ENCODE measurements at regions not wholly inside any gene's neighbourhood (a gene's known extent, or its start where the extent isn't known, plus 50 kb on each side); places are given as distances from the start of the nearest gene placed in this dataset.

- no peak for DNase-seq
These were observed 566.6 kb upstream of the DSEL start for GRCh38 chr18:68083131-68083530.

GRCh38 chr18:68072744-68073143 is 556.2 kb upstream of the DSEL start:
- no peak for DNase-seq

GRCh38 chr18:68060871-68061270 is 544.4 kb upstream of the DSEL start:
- DNase-seq = no peak

GRCh38 chr18:68056936-68057335 is 540.4 kb upstream of the DSEL start:
- no peak for DNase-seq

GRCh38 chr18:68054669-68055068 is 538.1 kb upstream of the DSEL start:
- DNase-seq = no peak

- DNase-seq = no peak
These were observed 536.8 kb upstream of the DSEL start for GRCh38 chr18:68053290-68053689.

- DNase-seq = no peak
These were observed 524.8 kb upstream of the DSEL start for GRCh38 chr18:68041327-68041726.

GRCh38 chr18:68040198-68040597 is 523.7 kb upstream of the DSEL start:
- no peak for DNase-seq

- no peak for DNase-seq
These were observed 519.4 kb upstream of the DSEL start for GRCh38 chr18:68035774-68036522.

GRCh38 chr18:68034296-68034695 is 517.8 kb upstream of the DSEL start:
- no peak for DNase-seq

GRCh38 chr18:68033466-68033865 is 516.9 kb upstream of the DSEL start:
- no peak for DNase-seq

- DNase-seq = no peak
These were observed 508.2 kb upstream of the DSEL start for GRCh38 chr18:68024716-68025115.

- no peak for DNase-seq
These were observed 500.9 kb upstream of the DSEL start for GRCh38 chr18:68017385-68017784.

GRCh38 chr18:67997496-67997895 is 481.0 kb upstream of the DSEL start:
- no peak for DNase-seq

- no peak for DNase-seq
These were observed 479.2 kb upstream of the DSEL start for GRCh38 chr18:67995769-67996168.

GRCh38 chr18:67980241-67980640 is 463.7 kb upstream of the DSEL start:
- no peak for DNase-seq

GRCh38 chr18:67977067-67977616 is 460.6 kb upstream of the DSEL start:
- no peak for DNase-seq

- DNase-seq = no peak
These were observed 457.4 kb upstream of the DSEL start for GRCh38 chr18:67973916-67974315.

- DNase-seq = no peak
These were observed 452.9 kb upstream of the DSEL start for GRCh38 chr18:67969458-67969857.

- DNase-seq = no peak
These were observed 449.7 kb upstream of the DSEL start for GRCh38 chr18:67966224-67966623.

- DNase-seq = no peak
These were observed 447.9 kb upstream of the DSEL start for GRCh38 chr18:67964462-67964861.

GRCh38 chr18:67961701-67962440 is 445.4 kb upstream of the DSEL start:
- DNase-seq = no peak

GRCh38 chr18:67957684-67958083 is 441.2 kb upstream of the DSEL start:
- DNase-seq = no peak

GRCh38 chr18:67954594-67954993 is 438.1 kb upstream of the DSEL start:
- DNase-seq = no peak
